B cell (primary cell): ENCODE measurements at regions not wholly inside any gene's neighbourhood (a gene's known extent, or its start where the extent isn't known, plus 50 kb on each side); places are given as distances from the start of the nearest gene placed in this dataset.

Experiments used
- ATAC-seq: fragments of 200-7000 bp; cut with Tn5 transposase; one replicate; pipeline ENCODE4 v1.10.0; 2021; ENCODE audit warnings: low read depth, mild to moderate bottlenecking, moderate number of reproducible peaks, moderate library complexity
- CTCF ChIA-PET: fragments of 350-600 bp; sonication (Branson Sonifier 250); formaldehyde crosslinking; loops from one replicate; lab custom pipeline; 2021; ENCODE audit warnings: antibody characterized with exemption, inconsistent platforms; lab: Charles Lee
- POLR2A ChIA-PET: fragments of 350-600 bp; sonication (Branson Sonifier 250); formaldehyde crosslinking; loops from one replicate; lab custom pipeline; 2021; ENCODE audit warnings: antibody characterized with exemption; lab: Charles Lee
- DNase-seq: peaks from one replicate; pipeline ENCODE4 v3.0.0; 2013
- H2AFZ ChIP-seq: 2 replicates; pipeline ENCODE4 v1.6.1; 2012; ENCODE audit warnings: mild to moderate bottlenecking, low read depth, low read length; ENCODE audit not compliant: insufficient read depth, poor library complexity, severe bottlenecking
- H3K27ac ChIP-seq, 2 donors: 1 replicate in 1 of 2; 2 replicates in 1 of 2; pipeline ENCODE4 v1.5.1; 2012 to 2013; ENCODE audit warnings: low read length in 2 of 2, mild to moderate bottlenecking in 2 of 2, moderate library complexity in 1 of 2
- H3K27me3 ChIP-seq, 4 experiments: fragments of 200-600 bp in 1 of 4; sonication (generic) in 1 of 4; replicated peaks in 1 of 4; 1 replicate in 2 of 4; 2 replicates in 2 of 4; pipeline versions ENCODE4 v1.6.1 to v1.7.0; 2013 to 2016; ENCODE audit warnings: low read length in 3 of 4, mild to moderate bottlenecking in 2 of 4, mixed read lengths in 1 of 4, moderate library complexity in 1 of 4; ENCODE audit not compliant: insufficient read depth in 4 of 4, control insufficient read depth in 3 of 4; ENCODE audit errors: control extremely low read depth in 1 of 4
- H3K36me3 ChIP-seq, 2 experiments: replicated peaks in 1 of 2; 1 replicate in 1 of 2; 2 replicates in 1 of 2; pipeline versions ENCODE4 v1.6.1 to v1.7.1; 2013; ENCODE audit warnings: low read length in 1 of 2; ENCODE audit not compliant: insufficient read depth in 2 of 2, control insufficient read depth in 1 of 2; ENCODE audit errors: control extremely low read depth in 1 of 2, extremely low read depth in 1 of 2
- H3K4me1 ChIP-seq, 2 donors: fragments of 200-600 bp in 1 of 2; sonication (generic) in 1 of 2; 1 replicate in 1 of 2; 2 replicates in 1 of 2; pipeline versions ENCODE4 v1.5.1 to v1.6.1; 2013 to 2017; ENCODE audit warnings: low read length in 2 of 2; ENCODE audit not compliant: control insufficient read depth in 2 of 2, insufficient read depth in 2 of 2
- H3K4me2 ChIP-seq: replicated peaks from 2 replicates; pipeline ENCODE3; 2012; ENCODE audit warnings: mild to moderate bottlenecking, low read depth, low read length; ENCODE audit not compliant: poor library complexity, severe bottlenecking
- H3K4me3 ChIP-seq, 5 experiments: fragments of 200-600 bp in 1 of 5; sonication (generic) in 1 of 5; 1 replicate in 3 of 5; 2 replicates in 2 of 5; pipeline versions ENCODE4 v1.5.1 to v1.7.0; 2011 to 2016; ENCODE audit warnings: low read length in 4 of 5, mild to moderate bottlenecking in 4 of 5, low read depth in 2 of 5, control low read depth in 1 of 5, moderate library complexity in 1 of 5; ENCODE audit not compliant: insufficient read depth in 1 of 5; ENCODE audit errors: control extremely low read depth in 1 of 5, extremely low read depth in 1 of 5
- H3K79me2 ChIP-seq: fragments of 200-600 bp; sonication (generic); one replicate; pipeline ENCODE4 v1.6.0; 2016; ENCODE audit warnings: low read length; ENCODE audit not compliant: control insufficient read depth, insufficient read depth
- H3K9ac ChIP-seq: fragments of 200-600 bp; sonication (generic); 2 replicates; pipeline ENCODE4 v1.6.1; 2017; ENCODE audit warnings: mild to moderate bottlenecking, low read length, moderate library complexity
- H3K9me3 ChIP-seq, 3 donors: one replicate each; pipeline versions ENCODE4 v1.6.1 to v1.7.1; 2013; ENCODE audit warnings: low read length in 2 of 3; ENCODE audit not compliant: control insufficient read depth in 2 of 3, insufficient read depth in 1 of 3; ENCODE audit errors: control extremely low read depth in 1 of 3
- H4K20me1 ChIP-seq: 2 replicates; pipeline ENCODE4 v1.6.0; 2012; ENCODE audit warnings: mild to moderate bottlenecking, low read length; ENCODE audit not compliant: insufficient read depth, control insufficient read depth, poor library complexity, severe bottlenecking
- H3K27ac Mint-ChIP-seq: one replicate; pipeline ENCODE4 v1.8.0; 2021; ENCODE audit warnings: mixed read lengths
- H3K27me3 Mint-ChIP-seq: one replicate; pipeline ENCODE4 v1.8.0; 2021; ENCODE audit warnings: mixed read lengths
- H3K4me1 Mint-ChIP-seq: one replicate; pipeline ENCODE4 v1.8.0; 2021; ENCODE audit warnings: mixed read lengths
- H3K4me3 Mint-ChIP-seq: one replicate; pipeline ENCODE4 v1.8.0; 2021; ENCODE audit warnings: mixed read lengths
- H3K9me3 Mint-ChIP-seq: one replicate; pipeline ENCODE4 v1.8.0; 2022; ENCODE audit warnings: mixed read lengths; ENCODE audit not compliant: insufficient read depth
- CTCF ChIP-seq: fragments of 200-600 bp; IDR thresholded peaks from one replicate; pipeline ENCODE4 v1.8.0; 2022; ENCODE audit warnings: antibody characterized with exemption, mild to moderate bottlenecking
- EZH2 ChIP-seq: IDR thresholded peaks from 2 replicates; pipeline ENCODE4 v1.6.1; 2012; ENCODE audit warnings: borderline replicate concordance, low read depth, mild to moderate bottlenecking, moderate library complexity, low read length; ENCODE audit not compliant: insufficient read depth, poor library complexity, severe bottlenecking
- WGBS: methylation state at CpG from one replicate; pipeline ENCODE4 v1.1.5; 2013; ENCODE audit warnings: missing lambda C conversion rate; ENCODE audit not compliant: insufficient coverage; 5-methylcytosine and 5-hydroxymethylcytosine counted together
- intact Hi-C: fragments of 100-400 bp; cut with micrococcal nuclease; formaldehyde crosslinking; loops from one replicate; pipeline ENCODE4 v1.10.0; 2022

- ATAC-seq (no peak), DNase-seq (no peak)
- no peak overlapping the region for H2AFZ ChIP-seq
- no peak overlapping the region for H3K27ac Mint-ChIP-seq
- ChIA-PET POLR2A (no interaction called here), CTCF (no interaction called here)
- no peaks in the 10 kb centered on the region for H3K4me1 Mint-ChIP-seq
- whole genome bisulfite sequencing = no CpG with 5 or more reads among the region's 6 CpGs
- no peak overlapping the region for H3K9ac ChIP-seq
- no peak overlapping the region for H3K27ac ChIP-seq
- H4K20me1 ChIP-seq = no peaks in the 10 kb centered on the region
- no peaks in the 10 kb centered on the region for H3K79me2 ChIP-seq
- no peaks in the 10 kb centered on the region for H3K27me3 Mint-ChIP-seq
- no peak overlapping the region for H3K4me2 ChIP-seq
- no peaks in the 10 kb centered on the region for H3K4me1 ChIP-seq
- no peak overlapping the region for H3K4me3 ChIP-seq
- intact Hi-C loops = no loop called here
- H3K9me3 ChIP-seq = no peaks in the 10 kb centered on the region
- no peak for TF ChIP-seq EZH2
- TF ChIP-seq CTCF = no peak
- no peaks in the 10 kb centered on the region for H3K27me3 ChIP-seq
- no peak overlapping the region for H3K4me3 Mint-ChIP-seq
- H3K36me3 ChIP-seq = no peaks in the 10 kb centered on the region
- H3K9me3 Mint-ChIP-seq = no peaks in the 10 kb centered on the region
These were observed 1349.3 kb downstream of the OTOL1 start for GRCh38 chr3:162845918-162846317.

- ATAC-seq (no peak), DNase-seq (no peak)
- Histone ChIP-seq H3K9me3 (no peaks in the 10 kb centered on the region), H3K4me1 (no peaks in the 10 kb centered on the region), H3K79me2 (no peaks in the 10 kb centered on the region), H3K9ac (no peak overlapping the region), H4K20me1 (no peaks in the 10 kb centered on the region), H3K36me3 (no peaks in the 10 kb centered on the region), H3K27ac (no peak overlapping the region), H3K4me3 (no peak overlapping the region), H2AFZ (no peak overlapping the region), H3K4me2 (no peak overlapping the region), H3K27me3 (no peaks in the 10 kb centered on the region)
- Mint-ChIP-seq H3K9me3 (no peaks in the 10 kb centered on the region), H3K27ac (no peak overlapping the region), H3K4me1 (no peaks in the 10 kb centered on the region), H3K27me3 (no peaks in the 10 kb centered on the region), H3K4me3 (no peak overlapping the region)
- intact Hi-C loops = no loop called here
- TF ChIP-seq CTCF (no peak), EZH2 (no peak)
- CTCF ChIA-PET = no interaction called here
- POLR2A ChIA-PET = no interaction called here
These were observed 1350.9 kb downstream of the OTOL1 start for GRCh38 chr3:162847511-162847910.
